ENCODE measurements at regions not wholly inside any gene's neighbourhood (a gene's known extent, or its start where the extent isn't known, plus 50 kb on each side); places are given as distances from the start of the nearest gene placed in this dataset.

DNA sequence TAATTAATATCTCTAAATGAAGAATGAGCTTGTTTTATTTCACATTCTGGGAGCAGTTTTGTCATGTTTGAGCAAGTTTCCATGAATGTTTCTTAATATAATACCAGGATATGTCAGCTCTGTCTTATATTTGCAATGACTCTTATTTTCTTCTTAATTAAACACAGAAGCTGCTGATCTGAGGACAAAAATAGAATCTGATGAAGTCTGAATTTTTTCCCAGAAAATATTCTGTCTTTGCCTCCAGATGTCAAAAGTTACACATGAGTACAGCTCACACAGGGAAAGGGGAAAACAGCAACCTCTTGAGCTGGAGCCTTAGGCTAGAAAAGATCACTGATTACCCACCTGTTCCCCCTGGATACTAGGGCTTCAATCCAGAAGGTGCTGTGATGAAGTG is 606.6 kb upstream of the SYT4 start:
- Histone ChIP-seq H2AFZ (ENCODE audit: low read depth, low read length, poor library complexity, severe bottlenecking) (no peak overlapping the region), H3K4me2 (ENCODE audit: low read length) (no peak overlapping the region), H3K79me2 (ENCODE audit: insufficient read depth, low read length) (no peaks in the 10 kb centered on the region), H3K27ac (ENCODE audit: low read depth, low read length) (no peak overlapping the region), H3K4me3 (replicated peaks in 1 of 2; ENCODE audit: low read depth in 1 of 2, low read length in 2 of 2) (no peak overlapping the region), H3K9ac (ENCODE audit: low read length) (no peak overlapping the region), H3K9me2 (ENCODE audit: insufficient read depth) (no peaks in the 10 kb centered on the region), H3K27me3 (ENCODE audit: insufficient read depth, low read length) (no peaks in the 10 kb centered on the region), H3K9me3 (ENCODE audit: control insufficient read depth in 1 of 2, insufficient read depth in 1 of 2, low read depth in 1 of 2, low read length in 2 of 2) (peaks cover 12 to 33% of the 10 kb centered on the region in 2 experiments; a peak in 2 of 4 replicates), H3K4me1 (ENCODE audit: control insufficient read depth in 1 of 2, insufficient read depth in 2 of 2, low read length in 2 of 2) (no peaks in the 10 kb centered on the region), H3K36me3 (ENCODE audit: control insufficient read depth in 1 of 2, insufficient read depth in 2 of 2, low read length in 2 of 2) (no peaks in the 10 kb centered on the region), H4K20me1 (ENCODE audit: insufficient read depth) (no peaks in the 10 kb centered on the region)
- ChIA-PET RAD21 (ENCODE audit: low non-redundant PET in 1 of 2, low total read pairs in 2 of 2, uncharacterized antibody in 2 of 2, unreplicated experiment in 2 of 2) (no interaction called here), POLR2A (no interaction called here), CTCF (no interaction called here)
- BruUV-seq (replicated peaks): no TSS peak
- ATAC-seq (no peak), DNase-seq (ENCODE audit: low read depth, low spot score) (no peak)
- TF ChIP-seq, protein P1, sequence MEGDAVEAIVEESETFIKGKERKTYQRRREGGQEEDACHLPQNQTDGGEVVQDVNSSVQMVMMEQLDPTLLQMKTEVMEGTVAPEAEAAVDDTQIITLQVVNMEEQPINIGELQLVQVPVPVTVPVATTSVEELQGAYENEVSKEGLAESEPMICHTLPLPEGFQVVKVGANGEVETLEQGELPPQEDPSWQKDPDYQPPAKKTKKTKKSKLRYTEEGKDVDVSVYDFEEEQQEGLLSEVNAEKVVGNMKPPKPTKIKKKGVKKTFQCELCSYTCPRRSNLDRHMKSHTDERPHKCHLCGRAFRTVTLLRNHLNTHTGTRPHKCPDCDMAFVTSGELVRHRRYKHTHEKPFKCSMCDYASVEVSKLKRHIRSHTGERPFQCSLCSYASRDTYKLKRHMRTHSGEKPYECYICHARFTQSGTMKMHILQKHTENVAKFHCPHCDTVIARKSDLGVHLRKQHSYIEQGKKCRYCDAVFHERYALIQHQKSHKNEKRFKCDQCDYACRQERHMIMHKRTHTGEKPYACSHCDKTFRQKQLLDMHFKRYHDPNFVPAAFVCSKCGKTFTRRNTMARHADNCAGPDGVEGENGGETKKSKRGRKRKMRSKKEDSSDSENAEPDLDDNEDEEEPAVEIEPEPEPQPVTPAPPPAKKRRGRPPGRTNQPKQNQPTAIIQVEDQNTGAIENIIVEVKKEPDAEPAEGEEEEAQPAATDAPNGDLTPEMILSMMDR (IDR thresholded peaks at IDR 0.05 in 2 of 3, conservative IDR thresholded peaks at IDR 0.05 in 1 of 3; ENCODE audit: borderline replicate concordance in 1 of 3, insufficient read depth in 1 of 3, low read depth in 2 of 3, low read length in 2 of 3): no peak
- TF ChIP-seq SP1 (IDR thresholded peaks at IDR 0.05; ENCODE audit: low read depth) (no peak), EGR1 (IDR thresholded peaks at IDR 0.05; ENCODE audit: low read depth) (no peak), EZH2phosphoT487 (IDR thresholded peaks at IDR 0.05; ENCODE audit: borderline replicate concordance) (no peak), JUND (IDR thresholded peaks at IDR 0.05) (no peak), TCF7L2 (IDR thresholded peaks at IDR 0.05; ENCODE audit: borderline replicate concordance, extremely low read depth, insufficient read depth, insufficient read length) (no peak), YY1 (IDR thresholded peaks at IDR 0.05; ENCODE audit: extremely low read depth, insufficient replicate concordance, low read depth, low read length) (no peak), CBX3 (IDR thresholded peaks at IDR 0.05; ENCODE audit: low read depth) (no peak), POLR2A (IDR thresholded peaks at IDR 0.05; ENCODE audit: borderline replicate concordance, extremely low read depth, insufficient read depth, insufficient read length) (no peak), CEBPB (IDR thresholded peaks at IDR 0.05; ENCODE audit: low read depth) (no peak), EZH2 (IDR thresholded peaks at IDR 0.05) (no peak), RAD21 (IDR thresholded peaks at IDR 0.05; ENCODE audit: low read depth) (no peak), SRF (IDR thresholded peaks at IDR 0.05; ENCODE audit: low read depth) (no peak), ZNF274 (IDR thresholded peaks at IDR 0.05; ENCODE audit: low read depth, low read length) (no peak), FOSL1 (IDR thresholded peaks at IDR 0.05; ENCODE audit: low read depth) (no peak)
- TF ChIP-seq, protein P2, sequence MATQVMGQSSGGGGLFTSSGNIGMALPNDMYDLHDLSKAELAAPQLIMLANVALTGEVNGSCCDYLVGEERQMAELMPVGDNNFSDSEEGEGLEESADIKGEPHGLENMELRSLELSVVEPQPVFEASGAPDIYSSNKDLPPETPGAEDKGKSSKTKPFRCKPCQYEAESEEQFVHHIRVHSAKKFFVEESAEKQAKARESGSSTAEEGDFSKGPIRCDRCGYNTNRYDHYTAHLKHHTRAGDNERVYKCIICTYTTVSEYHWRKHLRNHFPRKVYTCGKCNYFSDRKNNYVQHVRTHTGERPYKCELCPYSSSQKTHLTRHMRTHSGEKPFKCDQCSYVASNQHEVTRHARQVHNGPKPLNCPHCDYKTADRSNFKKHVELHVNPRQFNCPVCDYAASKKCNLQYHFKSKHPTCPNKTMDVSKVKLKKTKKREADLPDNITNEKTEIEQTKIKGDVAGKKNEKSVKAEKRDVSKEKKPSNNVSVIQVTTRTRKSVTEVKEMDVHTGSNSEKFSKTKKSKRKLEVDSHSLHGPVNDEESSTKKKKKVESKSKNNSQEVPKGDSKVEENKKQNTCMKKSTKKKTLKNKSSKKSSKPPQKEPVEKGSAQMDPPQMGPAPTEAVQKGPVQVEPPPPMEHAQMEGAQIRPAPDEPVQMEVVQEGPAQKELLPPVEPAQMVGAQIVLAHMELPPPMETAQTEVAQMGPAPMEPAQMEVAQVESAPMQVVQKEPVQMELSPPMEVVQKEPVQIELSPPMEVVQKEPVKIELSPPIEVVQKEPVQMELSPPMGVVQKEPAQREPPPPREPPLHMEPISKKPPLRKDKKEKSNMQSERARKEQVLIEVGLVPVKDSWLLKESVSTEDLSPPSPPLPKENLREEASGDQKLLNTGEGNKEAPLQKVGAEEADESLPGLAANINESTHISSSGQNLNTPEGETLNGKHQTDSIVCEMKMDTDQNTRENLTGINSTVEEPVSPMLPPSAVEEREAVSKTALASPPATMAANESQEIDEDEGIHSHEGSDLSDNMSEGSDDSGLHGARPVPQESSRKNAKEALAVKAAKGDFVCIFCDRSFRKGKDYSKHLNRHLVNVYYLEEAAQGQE (IDR thresholded peaks at IDR 0.05; ENCODE audit: low read depth): no peak
- TF ChIP-seq, protein P3, sequence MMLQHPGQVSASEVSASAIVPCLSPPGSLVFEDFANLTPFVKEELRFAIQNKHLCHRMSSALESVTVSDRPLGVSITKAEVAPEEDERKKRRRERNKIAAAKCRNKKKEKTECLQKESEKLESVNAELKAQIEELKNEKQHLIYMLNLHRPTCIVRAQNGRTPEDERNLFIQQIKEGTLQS (IDR thresholded peaks at IDR 0.05): no peak
- TF ChIP-seq, protein P4, sequence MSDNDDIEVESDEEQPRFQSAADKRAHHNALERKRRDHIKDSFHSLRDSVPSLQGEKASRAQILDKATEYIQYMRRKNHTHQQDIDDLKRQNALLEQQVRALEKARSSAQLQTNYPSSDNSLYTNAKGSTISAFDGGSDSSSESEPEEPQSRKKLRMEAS (IDR thresholded peaks at IDR 0.05): no peak
- intact Hi-C loops (cut with micrococcal nuclease): no loop called here

Data from HCT116 (cell line).